CD4-positive, alpha-beta T cell (primary cell): ENCODE measurements at regions not wholly inside any gene's neighbourhood (a gene's known extent, or its start where the extent isn't known, plus 50 kb on each side); places are given as distances from the start of the nearest gene placed in this dataset.
A peak's percentile ranks its signal among the peaks of the same experiment; 100 is the strongest.

Source experiments
- ATAC-seq: fragments of 200-7000 bp; cut with Tn5 transposase; one replicate; pipeline ENCODE4 v1.10.0; 2022; ENCODE audit warnings: mild to moderate bottlenecking; ENCODE audit not compliant: poor library complexity
- CTCF ChIA-PET: fragments of 350-600 bp; sonication (Branson Sonifier 250); formaldehyde crosslinking; loops from one replicate; lab custom pipeline; 2021; ENCODE audit warnings: antibody characterized with exemption, inconsistent platforms; lab: Charles Lee
- POLR2A ChIA-PET: fragments of 350-600 bp; sonication (Branson Sonifier 250); formaldehyde crosslinking; loops from one replicate; lab custom pipeline; 2021; ENCODE audit warnings: antibody characterized with exemption, inconsistent platforms; lab: Charles Lee
- DNase-seq, 14 experiments: peaks; one replicate each; pipeline ENCODE4 v3.0.0-alpha.2; 2013 to 2020; ENCODE audit warnings: mixed read lengths in 2 of 14
- H3K27ac ChIP-seq, 2 donors: one replicate each; pipeline versions ENCODE4 v1.5.1 to v1.7.0; 2013; ENCODE audit warnings: low read length in 2 of 2, low read depth in 1 of 2, mild to moderate bottlenecking in 1 of 2
- H3K27me3 ChIP-seq, 2 experiments: 1 replicate in 1 of 2; 2 replicates in 1 of 2; pipeline versions ENCODE4 v1.6.1 to v1.7.0; 2013; ENCODE audit warnings: low read length in 2 of 2, control low read depth in 1 of 2, mild to moderate bottlenecking in 1 of 2, moderate library complexity in 1 of 2; ENCODE audit not compliant: insufficient read depth in 2 of 2, control insufficient read depth in 1 of 2
- H3K36me3 ChIP-seq: one replicate; pipeline ENCODE4 v1.6.1; 2013; ENCODE audit warnings: low read length, control low read depth; ENCODE audit not compliant: insufficient read depth
- H3K4me1 ChIP-seq: one replicate; pipeline ENCODE4 v1.6.1; 2013; ENCODE audit warnings: low read length, control low read depth; ENCODE audit not compliant: insufficient read depth
- H3K4me3 ChIP-seq: one replicate; pipeline ENCODE4 v1.5.1; 2013; ENCODE audit warnings: mild to moderate bottlenecking, low read length, moderate library complexity
- H3K9me3 ChIP-seq, 2 experiments: 1 replicate in 1 of 2; 2 replicates in 1 of 2; pipeline versions ENCODE4 v1.6.1 to v1.7.0; 2013; ENCODE audit warnings: low read length in 2 of 2, mild to moderate bottlenecking in 2 of 2, control low read depth in 1 of 2, moderate library complexity in 1 of 2; ENCODE audit not compliant: control insufficient read depth in 1 of 2, insufficient read depth in 1 of 2
- H3K27ac Mint-ChIP-seq: one replicate; pipeline ENCODE4 v1.8.0; 2020; ENCODE audit warnings: mixed read lengths
- H3K27me3 Mint-ChIP-seq: one replicate; pipeline ENCODE4 v1.8.0; 2021; ENCODE audit warnings: mixed read lengths
- H3K36me3 Mint-ChIP-seq: one replicate; pipeline ENCODE4 v1.8.0; 2021; ENCODE audit warnings: low read depth, mixed read lengths
- H3K4me1 Mint-ChIP-seq: one replicate; pipeline ENCODE4 v1.8.0; 2021; ENCODE audit warnings: low read depth, mixed read lengths
- H3K4me3 Mint-ChIP-seq: one replicate; pipeline ENCODE4 v1.8.0; 2020; ENCODE audit warnings: mild to moderate bottlenecking, mixed read lengths
- H3K9me3 Mint-ChIP-seq: one replicate; pipeline ENCODE4 v1.8.0; 2020; ENCODE audit warnings: mixed read lengths
- intact Hi-C, 2 experiments: fragments of 100-400 bp; cut with DNase I in 1 of 2; cut with micrococcal nuclease in 1 of 2; formaldehyde crosslinking; loops; one replicate each; pipeline versions ENCODE4 v1.15.1 to v1.9.0; 2023 to 2025; cut with DNase I, micrococcal nuclease
- TF ChIP-seq, protein P1 (sequence below): fragments of 200-600 bp; IDR thresholded peaks from one replicate; pipeline ENCODE4 v1.8.0; 2022; ENCODE audit warnings: antibody characterized with exemption, mild to moderate bottlenecking

- no peak overlapping the region for H3K4me3 ChIP-seq
- Mint-ChIP-seq H3K4me1 (no peaks in the 10 kb centered on the region), H3K27ac (no peak overlapping the region), H3K4me3 (no peak overlapping the region), H3K9me3 (peaks cover 12% of the 10 kb centered on the region), H3K36me3 (no peaks in the 10 kb centered on the region), H3K27me3 (no peaks in the 10 kb centered on the region)
- no peaks in the 10 kb centered on the region for H3K4me1 ChIP-seq
- no peaks in the 10 kb centered on the region for H3K36me3 ChIP-seq
- POLR2A ChIA-PET, result no interaction called here
- DNase-seq (no peak), ATAC-seq (no peak)
- no peaks in the 10 kb centered on the region for H3K27me3 ChIP-seq
- CTCF ChIA-PET, result no interaction called here
- no peak overlapping the region for H3K27ac ChIP-seq
- H3K9me3 ChIP-seq, result peaks cover 0 to 8% of the 10 kb centered on the region in 2 experiments
- TF ChIP-seq, protein P1, sequence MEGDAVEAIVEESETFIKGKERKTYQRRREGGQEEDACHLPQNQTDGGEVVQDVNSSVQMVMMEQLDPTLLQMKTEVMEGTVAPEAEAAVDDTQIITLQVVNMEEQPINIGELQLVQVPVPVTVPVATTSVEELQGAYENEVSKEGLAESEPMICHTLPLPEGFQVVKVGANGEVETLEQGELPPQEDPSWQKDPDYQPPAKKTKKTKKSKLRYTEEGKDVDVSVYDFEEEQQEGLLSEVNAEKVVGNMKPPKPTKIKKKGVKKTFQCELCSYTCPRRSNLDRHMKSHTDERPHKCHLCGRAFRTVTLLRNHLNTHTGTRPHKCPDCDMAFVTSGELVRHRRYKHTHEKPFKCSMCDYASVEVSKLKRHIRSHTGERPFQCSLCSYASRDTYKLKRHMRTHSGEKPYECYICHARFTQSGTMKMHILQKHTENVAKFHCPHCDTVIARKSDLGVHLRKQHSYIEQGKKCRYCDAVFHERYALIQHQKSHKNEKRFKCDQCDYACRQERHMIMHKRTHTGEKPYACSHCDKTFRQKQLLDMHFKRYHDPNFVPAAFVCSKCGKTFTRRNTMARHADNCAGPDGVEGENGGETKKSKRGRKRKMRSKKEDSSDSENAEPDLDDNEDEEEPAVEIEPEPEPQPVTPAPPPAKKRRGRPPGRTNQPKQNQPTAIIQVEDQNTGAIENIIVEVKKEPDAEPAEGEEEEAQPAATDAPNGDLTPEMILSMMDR, result no peak
- intact Hi-C loops, result no loop called here
Measured at GRCh38 chr5:74521401-74521800, 119.1 kb downstream of the ENC1 start.

DNA sequence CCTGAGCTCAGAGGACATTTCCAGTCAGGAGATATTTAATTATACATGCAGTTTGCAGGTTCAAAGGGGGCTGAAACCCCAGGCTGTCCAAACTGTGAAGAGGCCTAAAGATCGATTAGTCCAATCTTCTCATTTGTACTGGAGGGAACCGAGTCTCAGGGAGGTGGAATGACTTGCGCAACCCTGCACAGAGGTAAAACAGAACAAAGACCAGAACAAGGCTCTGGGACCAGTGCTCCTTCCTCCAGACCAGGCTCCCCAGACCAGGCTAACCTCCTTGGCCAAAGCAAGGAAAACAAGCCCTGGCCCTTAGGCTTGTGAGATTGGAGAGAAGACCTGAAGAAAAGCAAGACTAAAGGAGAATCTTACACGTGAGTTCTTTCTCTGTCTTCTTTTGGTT lies 120.8 kb downstream of the ENC1 start:
- no peaks in the 10 kb centered on the region for H3K4me1 Mint-ChIP-seq
- CTCF ChIA-PET, result interaction anchor here (1.8 kb wide), 1 partner anchor 10 kb away, joined by 4 read pairs; no protein-coding TSS in a partner anchor
- Histone ChIP-seq H3K27me3 (no peaks in the 10 kb centered on the region), H3K27ac (no peak overlapping the region), H3K4me3 (no peak overlapping the region), H3K4me1 (no peaks in the 10 kb centered on the region), H3K9me3 (peaks cover 0 to 8% of the 10 kb centered on the region in 2 experiments), H3K36me3 (no peaks in the 10 kb centered on the region)
- ATAC-seq, result no peak
- POLR2A ChIA-PET, result no interaction called here
- no peak overlapping the region for H3K27ac Mint-ChIP-seq
- H3K27me3 Mint-ChIP-seq, result no peaks in the 10 kb centered on the region
- no peak overlapping the region for H3K4me3 Mint-ChIP-seq
- intact Hi-C loops, result no loop called here
- TF ChIP-seq, protein P1, result no peak
- no peaks in the 10 kb centered on the region for H3K36me3 Mint-ChIP-seq
- H3K9me3 Mint-ChIP-seq, result peaks cover 7% of the 10 kb centered on the region
- DNase-seq, result no peak

DNA sequence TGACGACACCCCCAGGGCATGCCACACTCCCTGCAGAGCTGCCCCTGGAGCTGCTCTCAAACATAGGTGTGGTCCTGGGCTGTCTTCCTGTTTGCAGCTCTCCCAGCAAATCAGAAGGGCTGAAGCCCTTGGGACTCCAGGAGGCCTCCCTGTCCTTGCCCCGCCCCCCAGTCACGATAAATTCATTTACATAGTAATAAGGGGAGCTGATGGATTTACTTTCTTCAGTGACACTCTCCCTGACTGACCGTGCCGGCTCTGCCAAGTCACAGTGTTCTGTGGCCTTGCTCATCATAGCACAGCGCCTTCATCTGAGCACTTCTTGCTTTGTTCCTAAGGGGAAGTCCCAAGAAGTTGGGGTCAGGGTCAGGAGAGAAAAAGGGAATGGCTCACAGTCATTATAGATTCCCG lies 121.4 kb downstream of the ENC1 start:
- Histone ChIP-seq H3K36me3 (no peaks in the 10 kb centered on the region), H3K27me3 (no peaks in the 10 kb centered on the region), H3K9me3 (peaks cover 0 to 6% of the 10 kb centered on the region in 2 experiments), H3K27ac (no peak overlapping the region), H3K4me3 (no peak overlapping the region), H3K4me1 (no peaks in the 10 kb centered on the region)
- ATAC-seq (no peak), DNase-seq (peak in 2 of 14 experiments; percentile 4 to 13)
- Mint-ChIP-seq H3K4me3 (no peak overlapping the region), H3K27me3 (no peaks in the 10 kb centered on the region), H3K9me3 (peaks cover 7% of the 10 kb centered on the region), H3K4me1 (no peaks in the 10 kb centered on the region), H3K27ac (no peak overlapping the region), H3K36me3 (no peaks in the 10 kb centered on the region)
- intact Hi-C loops, result no loop called here
- TF ChIP-seq, protein P1, result no peak
- POLR2A ChIA-PET, result no interaction called here
- CTCF ChIA-PET, result interaction anchor here (1.8 kb wide), 1 partner anchor 9 kb away, joined by 4 read pairs; no protein-coding TSS in a partner anchor
